GM18507 (cell line): ENCODE measurements at regions not wholly inside any gene's neighbourhood (a gene's known extent, or its start where the extent isn't known, plus 50 kb on each side); places are given as distances from the start of the nearest gene placed in this dataset.
A peak's percentile ranks its signal among the peaks of the same experiment; 100 is the strongest.

Experiments used
- DNase-seq: peaks from one replicate; pipeline ENCODE4 v3.0.0; 2011; ENCODE audit warnings: low read depth; ENCODE audit not compliant: insufficient read length; ENCODE audit errors: extremely low spot score
- FAIRE-seq: peaks from 2 replicates; lab custom pipeline; 2011; peaks lifted over from hg19 to GRCh38; lab: Jason Lieb, UNC

DNA sequence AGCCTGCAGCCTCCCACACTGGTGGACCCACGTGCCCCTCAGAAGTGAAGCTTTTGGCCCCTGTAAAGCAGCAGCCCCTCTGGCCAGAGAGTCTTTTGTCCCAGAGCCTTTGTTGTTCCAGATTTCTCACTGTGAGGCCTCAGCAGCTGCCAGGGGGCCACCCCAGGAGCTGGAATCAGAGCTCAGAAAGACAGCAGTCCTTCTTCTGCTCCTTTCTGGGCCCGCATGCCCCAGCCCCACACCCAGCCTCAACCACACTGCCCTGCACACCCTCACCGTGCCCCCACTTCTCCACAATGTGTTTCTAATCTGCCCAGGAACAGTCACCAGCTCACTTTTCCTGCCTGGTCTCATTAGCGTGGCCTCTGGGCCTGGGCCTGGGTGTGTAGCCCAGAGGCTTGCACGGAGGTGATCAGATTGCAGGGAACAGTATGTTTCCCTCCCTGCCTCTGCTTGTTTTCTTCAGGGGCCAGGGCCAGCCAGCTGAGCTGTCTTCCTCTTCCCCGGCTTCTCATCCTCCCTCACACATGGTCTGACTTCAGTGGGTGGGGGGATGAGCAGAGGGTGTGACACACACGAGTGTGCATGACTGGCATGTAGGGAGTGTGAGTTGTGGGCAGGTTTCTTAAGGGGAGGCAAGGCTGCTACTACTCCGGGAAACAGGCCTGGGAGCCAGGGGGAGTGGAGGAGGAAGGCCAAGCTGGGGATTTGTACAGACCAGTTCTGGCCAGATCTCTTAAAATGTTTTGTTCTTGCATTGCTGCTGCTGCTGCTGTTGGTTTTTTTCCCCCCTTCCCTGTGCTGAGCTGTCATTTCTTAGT is 82.5 kb upstream of the ZNF648 start:
- no peak for DNase-seq
- no peak for FAIRE-seq

GRCh38 chr1:182143154-182143657 is 81.7 kb upstream of the ZNF648 start:
- peak; percentile 51 for DNase-seq
- FAIRE-seq, result peak; percentile 90

GRCh38 chr1:182142621-182143020 is 81.1 kb upstream of the ZNF648 start:
- FAIRE-seq, result no peak

GRCh38 chr1:182141040-182141439 is 79.5 kb upstream of the ZNF648 start:
- no peak for FAIRE-seq
- no peak for DNase-seq

More at GRCh38 chr1:182142621-182143020, 81.1 kb upstream of the ZNF648 start:
- DNase-seq, result no peak

GRCh38 chr1:182139496-182139895 is 78.0 kb upstream of the ZNF648 start:
- FAIRE-seq (no peak), DNase-seq (no peak)

GRCh38 chr1:182137546-182137945 is 76.0 kb upstream of the ZNF648 start:
- DNase-seq (no peak), FAIRE-seq (no peak)

DNA sequence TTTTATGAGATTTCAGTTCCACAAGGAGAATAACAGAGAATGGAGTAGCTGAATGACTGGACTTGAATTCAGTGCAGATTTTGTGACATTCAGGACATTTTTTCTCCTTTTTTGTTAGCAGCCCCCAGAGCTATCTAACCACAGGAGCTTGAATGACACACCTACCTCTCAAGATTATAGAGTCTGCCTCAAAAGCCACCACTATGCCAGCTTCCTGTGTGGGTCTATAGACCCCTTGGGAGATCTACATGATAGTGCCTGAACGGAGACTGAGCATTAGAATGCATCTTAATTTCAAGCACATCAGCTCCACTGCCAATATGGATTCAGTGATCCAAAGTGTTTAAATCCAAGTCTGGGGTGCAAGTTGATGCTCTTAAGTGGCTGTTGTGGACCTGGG is 74.4 kb upstream of the ZNF648 start:
- DNase-seq, result no peak
- no peak for FAIRE-seq

DNA sequence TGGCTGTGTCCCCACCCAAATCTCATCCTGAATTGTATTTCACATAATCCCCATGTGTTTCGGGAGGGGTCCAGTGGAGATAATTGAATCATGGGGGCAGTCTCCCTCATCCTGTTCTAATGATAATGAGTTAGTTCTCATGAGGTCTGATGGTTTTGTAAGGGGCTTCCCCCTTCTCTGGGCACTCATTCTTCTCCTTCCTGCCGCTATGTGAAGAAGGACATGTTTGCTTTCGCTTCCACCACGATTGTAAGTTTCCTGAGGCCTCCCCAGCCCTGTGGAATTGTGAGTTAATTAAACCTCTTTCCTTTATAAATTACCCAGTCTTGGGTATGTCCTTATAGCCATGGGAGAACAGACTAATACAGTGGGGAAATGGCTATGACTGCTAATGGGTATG is 72.7 kb upstream of the ZNF648 start:
- FAIRE-seq (no peak), DNase-seq (no peak)

DNA sequence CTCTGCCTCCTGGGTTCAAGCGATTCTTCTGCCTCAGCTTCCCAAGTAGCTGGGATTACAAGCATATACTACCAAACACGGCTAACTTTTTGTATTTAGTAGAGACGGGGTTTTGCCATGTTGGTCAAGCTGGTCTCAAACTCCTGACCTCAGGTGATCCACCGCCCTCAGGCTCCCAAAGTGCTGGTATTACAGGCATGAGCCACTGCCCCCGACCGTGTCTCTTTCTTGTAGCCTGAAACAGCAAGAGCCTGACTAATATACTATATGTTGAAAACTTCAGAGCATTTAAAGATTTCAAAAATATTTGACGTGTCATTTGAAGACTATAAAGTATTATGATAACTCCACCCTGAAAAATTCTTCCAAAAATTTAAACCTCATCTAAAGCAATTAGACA is 71.7 kb upstream of the ZNF648 start:
- no peak for FAIRE-seq
- no peak for DNase-seq

DNA sequence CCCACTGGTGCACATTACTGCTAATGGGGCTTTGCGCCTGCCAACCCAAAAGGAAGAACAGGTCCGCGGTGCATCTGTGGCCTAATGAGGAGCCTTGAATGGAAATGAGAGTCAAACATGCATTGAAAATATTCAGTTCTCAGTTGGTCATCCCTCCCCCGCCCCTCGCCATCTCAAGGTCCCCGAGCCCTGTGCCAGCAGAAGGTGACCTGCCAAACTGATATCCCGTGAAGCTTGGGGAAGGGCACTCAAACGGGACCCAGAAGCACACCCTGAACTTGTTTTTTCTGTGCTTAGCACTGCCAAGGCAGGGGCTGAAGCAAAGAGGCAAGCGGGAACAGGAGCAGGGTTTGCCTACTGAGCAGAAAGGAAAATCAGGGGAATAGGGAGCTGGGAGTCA is 67.9 kb upstream of the ZNF648 start:
- no peak for FAIRE-seq
- DNase-seq, result no peak

DNA sequence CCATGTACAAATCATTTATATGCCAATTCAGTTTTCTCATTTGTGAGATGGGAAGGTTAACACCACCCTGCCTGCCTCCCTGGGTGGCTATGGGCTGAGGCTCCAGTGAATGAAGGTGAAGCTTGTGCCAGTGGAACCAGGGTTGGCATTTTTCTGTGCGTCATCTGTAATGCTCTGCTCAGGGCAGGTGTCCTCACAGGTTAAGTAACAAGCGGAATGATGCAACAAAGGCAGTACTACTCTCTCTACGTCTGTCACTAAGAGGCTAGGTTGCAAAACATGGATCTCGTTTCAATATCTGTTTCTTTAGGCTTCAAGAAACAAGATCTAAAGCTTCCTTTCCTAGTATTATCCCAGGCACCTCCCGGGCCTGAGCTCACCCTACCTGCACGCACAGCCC is 67.0 kb upstream of the ZNF648 start:
- DNase-seq (no peak), FAIRE-seq (no peak)

GRCh38 chr1:182127656-182128055 is 66.1 kb upstream of the ZNF648 start:
- FAIRE-seq (no peak), DNase-seq (no peak)

DNA sequence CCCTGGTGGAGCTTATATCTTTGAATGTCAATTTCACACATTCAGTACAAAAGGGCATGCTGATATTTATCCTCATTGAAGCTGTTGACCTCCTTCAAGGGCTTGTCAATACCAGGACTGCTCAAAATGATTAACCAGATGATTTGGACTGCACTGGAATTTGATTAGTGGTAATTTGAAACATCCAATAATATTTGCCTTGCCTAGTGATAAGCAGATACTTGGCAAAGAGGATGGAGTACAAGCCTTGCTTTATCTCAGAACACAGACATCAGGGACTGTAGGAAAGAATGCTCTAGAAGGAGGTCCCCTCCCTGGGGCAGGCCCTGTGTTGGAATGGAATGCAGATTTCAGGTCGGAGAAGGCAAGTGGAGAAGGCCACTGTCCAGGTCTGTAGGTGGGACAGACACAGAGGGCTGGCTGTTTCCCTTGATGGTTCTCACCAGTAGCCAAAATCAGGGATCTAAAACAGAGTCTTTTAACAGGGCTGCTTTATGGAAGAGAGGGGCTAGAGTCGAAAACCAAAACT is 64.8 kb upstream of the ZNF648 start:
- FAIRE-seq (no peak), DNase-seq (no peak)

DNA sequence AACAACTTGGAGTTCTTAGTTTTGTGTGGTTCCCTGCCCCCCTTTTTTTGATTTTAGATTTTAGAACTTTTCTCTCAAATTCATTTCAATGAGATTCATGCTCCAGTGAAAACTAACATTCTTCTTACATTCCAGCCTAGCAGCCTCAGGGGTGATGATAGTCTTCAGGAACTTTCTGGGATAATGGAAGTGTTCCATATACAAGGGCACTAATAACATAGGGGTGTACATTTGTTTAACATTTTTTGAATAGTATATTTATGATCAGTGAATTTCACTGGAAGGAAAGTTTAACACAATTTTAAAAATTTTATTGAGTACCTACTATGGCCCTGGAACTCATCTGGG is 61.4 kb upstream of the ZNF648 start:
- no peak for DNase-seq
- no peak for FAIRE-seq

GRCh38 chr1:182122256-182122912 is 60.9 kb upstream of the ZNF648 start:
- DNase-seq (no peak), FAIRE-seq (no peak)

DNA sequence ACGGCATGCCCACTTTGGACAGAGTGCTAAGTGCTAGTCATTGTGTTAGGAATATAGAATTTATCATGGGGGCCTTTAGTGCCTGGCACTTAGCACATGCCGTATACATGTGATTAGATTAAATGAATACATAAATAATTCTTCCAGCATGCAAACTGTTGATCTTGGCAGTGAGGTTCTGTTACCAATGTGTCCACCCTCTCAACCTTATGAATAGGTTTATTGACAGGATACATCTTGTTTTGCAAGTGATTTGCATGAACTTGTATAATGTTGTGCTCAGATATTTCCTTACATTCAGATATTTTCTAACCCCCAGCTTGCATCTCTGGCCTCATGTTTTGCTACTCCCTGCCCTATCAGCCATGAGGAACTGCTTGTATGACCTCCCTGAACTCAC is 60.3 kb upstream of the ZNF648 start:
- DNase-seq (no peak), FAIRE-seq (no peak)

DNA sequence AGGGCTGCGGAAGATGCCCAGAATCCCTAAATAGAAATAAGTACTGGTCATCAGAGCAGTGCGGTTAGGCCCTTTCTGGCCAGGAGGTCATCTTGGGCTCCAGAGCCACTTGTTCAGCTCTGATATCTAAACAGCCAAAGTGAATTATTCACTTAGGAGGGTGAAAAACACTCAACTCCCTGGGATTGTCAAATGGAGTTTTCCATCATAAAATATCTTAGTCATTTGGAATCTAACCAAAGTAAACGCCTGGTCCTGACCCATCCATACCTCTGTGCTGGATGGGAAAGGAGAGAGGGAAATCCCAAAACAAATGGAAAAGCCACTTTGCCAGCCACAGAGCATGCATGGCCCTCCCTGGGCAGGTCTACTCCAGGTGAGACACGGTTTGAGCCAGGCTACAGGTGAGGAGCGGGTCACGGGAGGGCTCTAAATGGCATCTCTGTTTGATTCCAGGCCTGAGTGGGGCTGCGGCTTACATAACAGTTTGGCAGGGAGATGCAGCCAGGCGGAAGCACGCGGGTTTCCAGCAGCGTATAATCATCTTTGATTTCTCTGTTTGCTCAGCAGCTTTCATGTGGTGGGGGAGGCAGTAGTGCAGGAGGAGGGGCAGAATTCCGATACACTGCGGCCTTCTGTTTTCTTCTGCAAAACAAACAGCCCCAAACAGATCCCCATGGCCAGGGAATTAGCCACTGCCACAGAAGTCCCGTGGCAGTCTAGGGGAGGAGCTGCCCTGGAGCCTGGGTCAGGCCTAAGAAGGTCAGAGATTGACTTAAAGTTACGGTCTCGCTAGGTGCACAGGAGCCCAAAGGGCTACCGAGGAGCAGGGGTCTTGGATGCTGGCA is 59.1 kb upstream of the ZNF648 start:
- DNase-seq, result no peak

DNA sequence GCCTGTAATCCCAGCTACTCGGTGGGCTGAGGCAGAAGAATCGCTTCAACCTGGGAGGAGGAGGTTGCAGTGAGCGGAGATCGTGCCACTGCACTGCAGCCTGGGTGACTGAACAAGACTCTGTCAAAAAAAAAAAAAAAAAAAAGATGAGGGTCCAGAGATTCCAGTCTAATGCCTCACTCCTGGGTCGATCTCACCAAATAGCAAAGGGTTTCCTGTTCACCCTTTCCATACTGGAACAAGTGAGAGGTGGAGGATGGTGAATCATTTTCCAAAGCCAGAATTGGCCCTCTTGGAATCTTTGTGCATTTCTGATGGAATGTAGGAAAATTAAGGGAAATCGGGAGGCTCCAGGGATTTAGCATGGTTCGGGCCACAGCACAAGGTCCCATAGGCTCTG is 58.1 kb upstream of the ZNF648 start:
- DNase-seq (no peak), FAIRE-seq (no peak)

More for the DNA sequence above, 59.1 kb upstream of the ZNF648 start:
- FAIRE-seq, result no peak

DNA sequence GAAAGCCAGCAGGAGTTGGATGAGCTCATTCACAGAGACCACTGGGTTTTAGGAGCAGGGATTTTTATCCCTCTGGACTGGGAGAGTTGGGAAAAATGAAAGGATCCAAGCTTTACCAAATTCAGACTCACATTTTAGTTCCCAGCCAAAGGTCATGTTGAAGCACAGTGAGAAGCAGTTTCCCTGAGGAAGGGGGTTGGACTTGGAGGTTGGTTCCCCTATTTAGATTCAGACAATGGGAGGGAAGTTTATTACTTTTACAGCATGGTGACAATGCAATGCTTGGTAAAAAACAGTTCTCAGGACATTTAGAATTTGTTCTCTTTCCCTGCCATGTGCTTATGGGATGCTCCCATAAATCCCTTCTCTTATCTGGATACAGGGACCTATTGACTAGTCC is 57.3 kb upstream of the ZNF648 start:
- DNase-seq (no peak), FAIRE-seq (no peak)

- FAIRE-seq, result no peak
- no peak for DNase-seq
Observed at GRCh38 chr1:182114627-182115023, 53.1 kb upstream of the ZNF648 start.
